MCF 10A (cell line): ENCODE measurements at regions not wholly inside any gene's neighbourhood (a gene's known extent, or its start where the extent isn't known, plus 50 kb on each side); places are given as distances from the start of the nearest gene placed in this dataset.

Experiments used
- BruUV-seq: library from RNA; stranded (reverse); fragments of 400-500 nt; replicated peaks from 2 replicates; lab custom pipeline; 2021; lab: Mats Ljungman, UMichigan
- CTCF ChIA-PET: fragments of 300-600 bp; sonication (Branson Sonifier 250); formaldehyde crosslinking; extraction: SDS; loops from one replicate; lab custom pipeline; 2021; ENCODE audit warnings: antibody characterized with exemption, inconsistent platforms; lab: Yijun Ruan, JAX
- POLR2A ChIA-PET: fragments of 300-600, 350-650 bp; sonication (Branson Sonifier 250); formaldehyde crosslinking; extraction: SDS; loops from one replicate; lab custom pipeline; 2020; ENCODE audit warnings: antibody characterized with exemption, inconsistent platforms; lab: Yijun Ruan, JAX
- DNase-seq: peaks from one replicate; pipeline ENCODE4 v3.0.0-alpha.2; 2018; ENCODE audit not compliant: unreplicated experiment
- H3K27ac Mint-ChIP-seq: one replicate; pipeline ENCODE4 v1.8.0; 2022; ENCODE audit warnings: mild to moderate bottlenecking, low read depth, mixed read lengths; ENCODE audit not compliant: unreplicated experiment
- H3K27me3 Mint-ChIP-seq: one replicate; pipeline ENCODE4 v1.8.0; 2022; ENCODE audit warnings: mixed read lengths; ENCODE audit not compliant: insufficient read depth, unreplicated experiment
- H3K36me3 Mint-ChIP-seq: one replicate; pipeline ENCODE4 v1.8.0; 2022; ENCODE audit warnings: mild to moderate bottlenecking, moderate library complexity, mixed read lengths; ENCODE audit not compliant: insufficient read depth, unreplicated experiment
- H3K4me1 Mint-ChIP-seq: one replicate; pipeline ENCODE4 v1.8.0; 2022; ENCODE audit warnings: mixed read lengths; ENCODE audit not compliant: insufficient read depth, unreplicated experiment
- H3K4me3 Mint-ChIP-seq: one replicate; pipeline ENCODE4 v1.8.0; 2022; ENCODE audit warnings: mild to moderate bottlenecking, moderate library complexity, mixed read lengths; ENCODE audit not compliant: unreplicated experiment
- H3K9me3 Mint-ChIP-seq: one replicate; pipeline ENCODE4 v1.8.0; 2022; ENCODE audit warnings: mixed read lengths; ENCODE audit not compliant: unreplicated experiment
- intact Hi-C: fragments of 100-400 bp; cut with micrococcal nuclease; formaldehyde crosslinking; loops from 2 replicates; pipeline ENCODE4 v1.14.1; 2022
- TF ChIP-seq, protein P1 (sequence below): fragments of 200-600 bp; IDR thresholded peaks from one replicate; pipeline ENCODE4 v1.8.0; 2022; ENCODE audit warnings: antibody characterized with exemption, mild to moderate bottlenecking; ENCODE audit not compliant: unreplicated experiment

DNA sequence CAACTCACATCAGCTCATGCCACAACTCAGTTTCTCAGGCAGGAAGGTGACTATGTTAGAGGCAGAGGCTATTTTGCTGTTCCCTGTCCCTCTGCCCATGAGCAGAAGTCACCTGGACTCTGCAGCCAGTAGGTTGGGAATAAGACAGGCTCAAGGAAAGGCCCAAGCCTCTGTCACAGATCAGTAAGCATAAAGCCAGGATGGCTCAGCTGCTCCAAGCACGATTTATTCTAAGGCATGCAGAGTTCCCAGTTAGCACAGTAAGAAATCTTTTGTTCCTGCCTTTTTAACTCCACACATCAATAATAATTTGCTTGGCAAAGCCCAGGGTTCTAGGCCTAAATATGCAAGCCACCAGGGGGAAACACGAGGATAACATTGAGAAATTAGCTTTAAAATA is 249.0 kb upstream of the ADRA1B start:
- H3K9me3 Mint-ChIP-seq, result peaks cover 6% of the 10 kb centered on the region
- no peak overlapping the region for H3K27ac Mint-ChIP-seq
- BruUV-seq, result no TSS peak
- ChIA-PET CTCF (interaction anchor here (0.6 kb wide), 1 partner anchor 258 kb away, joined by 4 read pairs; no protein-coding TSS in a partner anchor), POLR2A (no interaction called here)
- H3K27me3 Mint-ChIP-seq, result no peaks in the 10 kb centered on the region
- TF ChIP-seq, protein P1, sequence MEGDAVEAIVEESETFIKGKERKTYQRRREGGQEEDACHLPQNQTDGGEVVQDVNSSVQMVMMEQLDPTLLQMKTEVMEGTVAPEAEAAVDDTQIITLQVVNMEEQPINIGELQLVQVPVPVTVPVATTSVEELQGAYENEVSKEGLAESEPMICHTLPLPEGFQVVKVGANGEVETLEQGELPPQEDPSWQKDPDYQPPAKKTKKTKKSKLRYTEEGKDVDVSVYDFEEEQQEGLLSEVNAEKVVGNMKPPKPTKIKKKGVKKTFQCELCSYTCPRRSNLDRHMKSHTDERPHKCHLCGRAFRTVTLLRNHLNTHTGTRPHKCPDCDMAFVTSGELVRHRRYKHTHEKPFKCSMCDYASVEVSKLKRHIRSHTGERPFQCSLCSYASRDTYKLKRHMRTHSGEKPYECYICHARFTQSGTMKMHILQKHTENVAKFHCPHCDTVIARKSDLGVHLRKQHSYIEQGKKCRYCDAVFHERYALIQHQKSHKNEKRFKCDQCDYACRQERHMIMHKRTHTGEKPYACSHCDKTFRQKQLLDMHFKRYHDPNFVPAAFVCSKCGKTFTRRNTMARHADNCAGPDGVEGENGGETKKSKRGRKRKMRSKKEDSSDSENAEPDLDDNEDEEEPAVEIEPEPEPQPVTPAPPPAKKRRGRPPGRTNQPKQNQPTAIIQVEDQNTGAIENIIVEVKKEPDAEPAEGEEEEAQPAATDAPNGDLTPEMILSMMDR, result no peak
- DNase-seq, result no peak
- H3K4me3 Mint-ChIP-seq, result no peak overlapping the region
- no peaks in the 10 kb centered on the region for H3K36me3 Mint-ChIP-seq
- no peaks in the 10 kb centered on the region for H3K4me1 Mint-ChIP-seq
- intact Hi-C loops, result no loop called here

DNA sequence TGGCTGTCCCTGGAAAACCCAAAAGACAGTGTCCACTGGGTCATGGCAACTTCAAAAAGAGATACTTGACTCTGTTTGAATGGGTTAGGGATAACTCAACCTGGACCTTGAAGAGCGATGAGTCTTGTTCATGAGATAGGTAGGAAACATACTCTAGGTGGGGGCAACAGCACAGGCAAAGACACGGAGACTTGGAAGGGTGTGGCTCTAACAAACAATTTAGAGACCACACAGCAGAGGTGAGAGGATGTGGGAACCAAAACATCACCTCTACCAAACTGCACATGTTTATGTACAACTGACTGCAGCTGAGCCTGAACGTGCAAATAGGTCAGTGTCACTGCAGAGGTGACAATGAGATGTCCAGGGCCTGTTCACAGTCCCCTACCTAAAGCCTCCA is 247.7 kb upstream of the ADRA1B start:
- TF ChIP-seq, protein P1, result no peak
- ChIA-PET POLR2A (interaction anchor here (0.6 kb wide), 1 partner anchor 36 kb away, joined by 3 read pairs; no protein-coding TSS in a partner anchor), CTCF (interaction anchor here (0.6 kb wide), 1 partner anchor 285 kb away, joined by 3 read pairs; no protein-coding TSS in a partner anchor)
- no peaks in the 10 kb centered on the region for H3K27me3 Mint-ChIP-seq
- H3K4me3 Mint-ChIP-seq, result no peak overlapping the region
- intact Hi-C loops, result no loop called here
- no peaks in the 10 kb centered on the region for H3K36me3 Mint-ChIP-seq
- no peaks in the 10 kb centered on the region for H3K4me1 Mint-ChIP-seq
- no TSS peak for BruUV-seq
- DNase-seq, result no peak
- no peak overlapping the region for H3K27ac Mint-ChIP-seq
- peaks cover 10% of the 10 kb centered on the region for H3K9me3 Mint-ChIP-seq

DNA sequence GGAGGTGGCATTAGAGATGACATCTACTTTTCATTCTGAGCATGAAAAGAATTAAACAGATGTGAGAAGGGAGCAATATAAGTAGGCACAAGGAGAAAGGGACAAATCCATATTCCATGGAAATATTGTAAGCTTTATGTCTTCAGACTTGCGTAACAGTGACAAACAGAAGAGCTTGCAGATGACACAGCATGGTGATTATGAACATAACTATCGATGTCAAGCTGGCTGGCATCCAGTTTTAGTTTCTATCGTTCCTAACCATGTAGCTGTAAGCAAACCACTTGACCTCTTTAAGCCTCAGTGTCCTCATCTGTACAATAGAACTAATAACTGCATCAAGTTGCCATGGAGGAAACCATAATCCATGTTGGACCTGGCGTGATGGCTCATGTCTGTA is 246.7 kb upstream of the ADRA1B start:
- ChIA-PET POLR2A (no interaction called here), CTCF (interaction anchor here (0.5 to 1.1 kb wide), 2 partner anchors 225 to 294 kb away, joined by 3 read pairs; no protein-coding TSS in a partner anchor)
- Mint-ChIP-seq H3K4me1 (no peaks in the 10 kb centered on the region), H3K9me3 (peaks cover 14% of the 10 kb centered on the region), H3K27ac (no peak overlapping the region), H3K36me3 (no peaks in the 10 kb centered on the region), H3K27me3 (no peaks in the 10 kb centered on the region), H3K4me3 (no peak overlapping the region)
- TF ChIP-seq, protein P1, result no peak
- peak; percentile 19 for DNase-seq
- intact Hi-C loops, result no loop called here
- no TSS peak for BruUV-seq

DNA sequence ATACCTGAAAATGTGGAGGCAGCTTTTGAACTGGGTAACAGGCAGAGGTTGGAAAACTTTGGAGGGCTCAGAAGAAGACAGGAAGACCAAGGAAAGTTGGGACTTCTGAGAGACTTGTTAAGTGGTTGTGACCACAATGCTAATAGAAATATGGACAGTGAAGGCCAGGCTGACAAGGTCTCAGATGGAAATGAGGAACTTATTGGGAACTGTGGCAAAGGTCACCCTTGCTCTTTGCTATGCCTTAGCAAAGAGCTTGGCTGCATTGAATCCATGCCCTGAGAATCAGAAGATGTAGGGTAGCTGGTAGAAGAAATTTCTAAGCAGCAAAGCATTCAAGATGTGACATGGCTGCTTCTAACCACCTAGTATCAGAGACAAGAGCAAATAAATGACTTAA is 244.4 kb upstream of the ADRA1B start:
- Mint-ChIP-seq H3K27ac (no peak overlapping the region), H3K4me3 (no peak overlapping the region), H3K9me3 (peaks cover 14% of the 10 kb centered on the region), H3K4me1 (no peaks in the 10 kb centered on the region), H3K27me3 (no peaks in the 10 kb centered on the region), H3K36me3 (no peaks in the 10 kb centered on the region)
- no TSS peak for BruUV-seq
- ChIA-PET CTCF (no interaction called here), POLR2A (no interaction called here)
- TF ChIP-seq, protein P1, result no peak
- intact Hi-C loops, result no loop called here
- DNase-seq, result no peak
